ENCODE measurements at regions not wholly inside any gene's neighbourhood (a gene's known extent, or its start where the extent isn't known, plus 50 kb on each side); places are given as distances from the start of the nearest gene placed in this dataset.

- Mint-ChIP-seq H3K36me3 (no peaks in the 10 kb centered on the region), H3K27me3 (no peaks in the 10 kb centered on the region), H3K4me3 (no peak overlapping the region), H3K4me1 (no peaks in the 10 kb centered on the region), H3K9me3 (peaks cover 4 to 19% (median 11%) of the 10 kb centered on the region in 8 donors), H3K27ac (no peak overlapping the region)
- ChIA-PET POLR2A (ENCODE audit: partially characterized antibody) (no interaction called here), CTCF (ENCODE audit: partially characterized antibody) (no interaction called here)
- Histone ChIP-seq H3K36me3 (ENCODE audit: insufficient read depth, low read length) (no peaks in the 10 kb centered on the region), H3K4me1 (ENCODE audit: insufficient read depth, low read length) (no peaks in the 10 kb centered on the region), H3K9me3 (ENCODE audit: control insufficient read depth in 1 of 2, low read length in 2 of 2) (no peaks in the 10 kb centered on the region), H3K27me3 (ENCODE audit: insufficient read depth, low read length) (no peaks in the 10 kb centered on the region), H3K27ac (ENCODE audit: low read depth, low read length) (no peak overlapping the region), H3K4me3 (ENCODE audit: low read length in 2 of 2) (no peak overlapping the region)
- DNase-seq, result no peak
- intact Hi-C loops (cut with micrococcal nuclease), result no loop called here
These were observed 92.5 kb downstream of the MMUT start for GRCh38 chr6:49370518-49370917.

- Mint-ChIP-seq H3K9me3 (peaks cover 4 to 23% (median 13%) of the 10 kb centered on the region in 8 donors), H3K27ac (no peak overlapping the region), H3K4me1 (no peaks in the 10 kb centered on the region), H3K4me3 (no peak overlapping the region), H3K27me3 (no peaks in the 10 kb centered on the region), H3K36me3 (no peaks in the 10 kb centered on the region)
- intact Hi-C loops (cut with micrococcal nuclease), result no loop called here
- no peaks in the 10 kb centered on the region for H3K4me1 ChIP-seq (ENCODE audit: insufficient read depth, low read length)
- H3K9me3 ChIP-seq (ENCODE audit: control insufficient read depth in 1 of 2, low read length in 2 of 2), result no peaks in the 10 kb centered on the region
- H3K27ac ChIP-seq (ENCODE audit: low read depth, low read length), result no peak overlapping the region
- no peaks in the 10 kb centered on the region for H3K27me3 ChIP-seq (ENCODE audit: insufficient read depth, low read length)
- DNase-seq, result no peak
- H3K4me3 ChIP-seq (ENCODE audit: low read length in 2 of 2), result no peak overlapping the region
- ChIA-PET POLR2A (ENCODE audit: partially characterized antibody) (no interaction called here), CTCF (ENCODE audit: partially characterized antibody) (no interaction called here)
- no peaks in the 10 kb centered on the region for H3K36me3 ChIP-seq (ENCODE audit: insufficient read depth, low read length)
These were observed 96.5 kb downstream of the MMUT start for GRCh38 chr6:49366539-49366938.

GRCh38 chr6:49348561-49348960 lies 114.5 kb downstream of the MMUT start:
- Histone ChIP-seq H3K4me1 (ENCODE audit: insufficient read depth, low read length) (no peaks in the 10 kb centered on the region), H3K4me3 (ENCODE audit: low read length in 2 of 2) (no peak overlapping the region), H3K27ac (ENCODE audit: low read depth, low read length) (no peak overlapping the region), H3K9me3 (ENCODE audit: control insufficient read depth in 1 of 2, low read length in 2 of 2) (no peaks in the 10 kb centered on the region), H3K27me3 (ENCODE audit: insufficient read depth, low read length) (no peaks in the 10 kb centered on the region), H3K36me3 (ENCODE audit: insufficient read depth, low read length) (no peaks in the 10 kb centered on the region)
- CTCF ChIA-PET (ENCODE audit: partially characterized antibody), result no interaction called here
- intact Hi-C loops (cut with micrococcal nuclease), result no loop called here
- H3K27ac Mint-ChIP-seq, result no peak overlapping the region
- POLR2A ChIA-PET (ENCODE audit: partially characterized antibody), result no interaction called here
- peaks cover 0 to 8% (median 3%) of the 10 kb centered on the region in 8 donors for H3K9me3 Mint-ChIP-seq
- DNase-seq, result no peak
- no peaks in the 10 kb centered on the region for H3K27me3 Mint-ChIP-seq
- H3K4me3 Mint-ChIP-seq, result no peak overlapping the region
- no peaks in the 10 kb centered on the region for H3K36me3 Mint-ChIP-seq
- H3K4me1 Mint-ChIP-seq, result no peaks in the 10 kb centered on the region

GRCh38 chr6:49342410-49342809 lies 120.6 kb downstream of the MMUT start:
- DNase-seq, result no peak
- H3K36me3 ChIP-seq (ENCODE audit: insufficient read depth, low read length), result no peaks in the 10 kb centered on the region
- H3K4me1 ChIP-seq (ENCODE audit: insufficient read depth, low read length), result no peaks in the 10 kb centered on the region
- CTCF ChIA-PET (ENCODE audit: partially characterized antibody), result no interaction called here
- H3K27ac Mint-ChIP-seq, result no peak overlapping the region
- no peaks in the 10 kb centered on the region for H3K27me3 Mint-ChIP-seq
- H3K36me3 Mint-ChIP-seq, result no peaks in the 10 kb centered on the region
- no peaks in the 10 kb centered on the region for H3K9me3 ChIP-seq (ENCODE audit: control insufficient read depth in 1 of 2, low read length in 2 of 2)
- POLR2A ChIA-PET (ENCODE audit: partially characterized antibody), result no interaction called here
- no peaks in the 10 kb centered on the region for H3K4me1 Mint-ChIP-seq
- H3K4me3 Mint-ChIP-seq, result no peak overlapping the region
- no peak overlapping the region for H3K4me3 ChIP-seq (ENCODE audit: low read length in 2 of 2)
- H3K27ac ChIP-seq (ENCODE audit: low read depth, low read length), result no peak overlapping the region
- no peaks in the 10 kb centered on the region for H3K27me3 ChIP-seq (ENCODE audit: insufficient read depth, low read length)
- intact Hi-C loops (cut with micrococcal nuclease), result no loop called here
- H3K9me3 Mint-ChIP-seq, result peaks cover 0 to 3% (median 0%) of the 10 kb centered on the region in 8 donors

- intact Hi-C loops (cut with micrococcal nuclease), result no loop called here
- no peaks in the 10 kb centered on the region for H3K27me3 Mint-ChIP-seq
- POLR2A ChIA-PET (ENCODE audit: partially characterized antibody), result no interaction called here
These were observed 121.2 kb downstream of the MMUT start for GRCh38 chr6:49341869-49342268.

GRCh38 chr6:49339096-49339495 lies 124.0 kb downstream of the MMUT start:
- no peak overlapping the region for H3K27ac ChIP-seq (ENCODE audit: low read depth, low read length)
- POLR2A ChIA-PET (ENCODE audit: partially characterized antibody), result no interaction called here
- H3K9me3 Mint-ChIP-seq, result peaks cover 0 to 5% (median 3%) of the 10 kb centered on the region in 8 donors
- H3K4me3 Mint-ChIP-seq, result no peak overlapping the region
- H3K4me1 Mint-ChIP-seq, result no peaks in the 10 kb centered on the region
- intact Hi-C loops (cut with micrococcal nuclease), result no loop called here
- H3K4me3 ChIP-seq (ENCODE audit: low read length in 2 of 2), result no peak overlapping the region
- no peaks in the 10 kb centered on the region for H3K27me3 ChIP-seq (ENCODE audit: insufficient read depth, low read length)
- H3K36me3 Mint-ChIP-seq, result no peaks in the 10 kb centered on the region
- no peak overlapping the region for H3K27ac Mint-ChIP-seq
- H3K4me1 ChIP-seq (ENCODE audit: insufficient read depth, low read length), result no peaks in the 10 kb centered on the region
- no peaks in the 10 kb centered on the region for H3K36me3 ChIP-seq (ENCODE audit: insufficient read depth, low read length)
- DNase-seq, result no peak
- H3K27me3 Mint-ChIP-seq, result no peaks in the 10 kb centered on the region
- CTCF ChIA-PET (ENCODE audit: partially characterized antibody), result no interaction called here
- no peaks in the 10 kb centered on the region for H3K9me3 ChIP-seq (ENCODE audit: control insufficient read depth in 1 of 2, low read length in 2 of 2)

More at GRCh38 chr6:49341869-49342268, 121.2 kb downstream of the MMUT start:
- Mint-ChIP-seq H3K4me1 (no peaks in the 10 kb centered on the region), H3K4me3 (no peak overlapping the region), H3K36me3 (no peaks in the 10 kb centered on the region), H3K27ac (no peak overlapping the region), H3K9me3 (peaks cover 0 to 3% (median 0%) of the 10 kb centered on the region in 8 donors)
- Histone ChIP-seq H3K27ac (ENCODE audit: low read depth, low read length) (no peak overlapping the region), H3K27me3 (ENCODE audit: insufficient read depth, low read length) (no peaks in the 10 kb centered on the region), H3K4me3 (ENCODE audit: low read length in 2 of 2) (no peak overlapping the region), H3K36me3 (ENCODE audit: insufficient read depth, low read length) (no peaks in the 10 kb centered on the region), H3K4me1 (ENCODE audit: insufficient read depth, low read length) (no peaks in the 10 kb centered on the region), H3K9me3 (ENCODE audit: control insufficient read depth in 1 of 2, low read length in 2 of 2) (no peaks in the 10 kb centered on the region)
- no peak for DNase-seq
- CTCF ChIA-PET (ENCODE audit: partially characterized antibody), result no interaction called here

GRCh38 chr6:49336514-49337131 lies 126.4 kb downstream of the MMUT start:
- H3K4me3 ChIP-seq (ENCODE audit: low read length in 2 of 2), result no peak overlapping the region
- Mint-ChIP-seq H3K4me3 (no peak overlapping the region), H3K36me3 (no peaks in the 10 kb centered on the region), H3K4me1 (no peaks in the 10 kb centered on the region), H3K27me3 (no peaks in the 10 kb centered on the region), H3K9me3 (peaks cover 0 to 5% (median 3%) of the 10 kb centered on the region in 8 donors), H3K27ac (no peak overlapping the region)
- H3K9me3 ChIP-seq (ENCODE audit: control insufficient read depth in 1 of 2, low read length in 2 of 2), result no peaks in the 10 kb centered on the region
- ChIA-PET CTCF (ENCODE audit: partially characterized antibody) (no interaction called here), POLR2A (ENCODE audit: partially characterized antibody) (no interaction called here)
- no peaks in the 10 kb centered on the region for H3K27me3 ChIP-seq (ENCODE audit: insufficient read depth, low read length)
- intact Hi-C loops (cut with micrococcal nuclease), result no loop called here
- DNase-seq, result no peak
- H3K4me1 ChIP-seq (ENCODE audit: insufficient read depth, low read length), result no peaks in the 10 kb centered on the region
- no peak overlapping the region for H3K27ac ChIP-seq (ENCODE audit: low read depth, low read length)
- no peaks in the 10 kb centered on the region for H3K36me3 ChIP-seq (ENCODE audit: insufficient read depth, low read length)
